Nephron (organoid): ENCODE measurements at regions not wholly inside any gene's neighbourhood (a gene's known extent, or its start where the extent isn't known, plus 50 kb on each side); places are given as distances from the start of the nearest gene placed in this dataset.

Experiments used
- H3K27ac Mint-ChIP-seq, 3 experiments: 2 replicates each; pipeline ENCODE4 v1.8.0; 2020; ENCODE audit warnings: mixed read lengths in 3 of 3, mild to moderate bottlenecking in 2 of 3, moderate library complexity in 1 of 3
- H3K27me3 Mint-ChIP-seq: 2 replicates; pipeline ENCODE4 v1.8.0; 2021; ENCODE audit warnings: low read depth, mild to moderate bottlenecking, moderate library complexity, mixed read lengths
- H3K36me3 Mint-ChIP-seq: 2 replicates; pipeline ENCODE4 v1.8.0; 2020; ENCODE audit warnings: low read depth, mixed read lengths
- H3K4me1 Mint-ChIP-seq: 2 replicates; pipeline ENCODE4 v1.8.0; 2020; ENCODE audit warnings: mixed read lengths
- H3K4me3 Mint-ChIP-seq, 3 experiments: 2 replicates each; pipeline ENCODE4 v1.8.0; 2020; ENCODE audit warnings: mild to moderate bottlenecking in 3 of 3, mixed read lengths in 3 of 3, moderate library complexity in 2 of 3
- H3K9me3 Mint-ChIP-seq: 2 replicates; pipeline ENCODE4 v1.8.0; 2020; ENCODE audit warnings: mixed read lengths
- CTCF ChIP-seq, 3 experiments: fragments of 200-600 bp; sonication (generic); IDR thresholded peaks; one replicate each; pipeline ENCODE4 v1.5.0; 2021; ENCODE audit warnings: antibody characterized with exemption in 3 of 3; ENCODE audit not compliant: unreplicated experiment in 3 of 3

GRCh38 chr10:22054961-22055360 is 51.4 kb upstream of the DNAJC1 start:
- Mint-ChIP-seq H3K27me3 (no peaks in the 10 kb centered on the region), H3K27ac (peak overlapping the region in 1 of 3 experiments; percentile 11), H3K4me3 (no peak overlapping the region), H3K9me3 (peaks cover 17% of the 10 kb centered on the region), H3K4me1 (no peaks in the 10 kb centered on the region), H3K36me3 (peaks cover 4% of the 10 kb centered on the region)
- no peak for TF ChIP-seq CTCF (IDR thresholded peaks at IDR 0.05; ENCODE audit: unreplicated experiment in 3 of 3)
